ENCODE measurements at regions not wholly inside any gene's neighbourhood (a gene's known extent, or its start where the extent isn't known, plus 50 kb on each side); places are given as distances from the start of the nearest gene placed in this dataset.
"Not testable (repeated sequence)": the region's sequence is repeated elsewhere in the genome, so short reads cannot be mapped to it uniquely, and the experiment has no call there.

- no peak for DNase-seq (ENCODE audit: low spot score)
Observed at GRCh38 chr9:109975574-109976295, 195.7 kb downstream of the PALM2AKAP2 start.

GRCh38 chr9:109976303-109976702 lies 196.3 kb downstream of the PALM2AKAP2 start:
- DNase-seq (ENCODE audit: low spot score) = no peak

GRCh38 chr9:109977521-109977920 lies 197.5 kb downstream of the PALM2AKAP2 start:
- DNase-seq (ENCODE audit: low spot score) = no peak

- DNase-seq (ENCODE audit: low spot score) = no peak
Observed at GRCh38 chr9:109981091-109981490, 201.1 kb downstream of the PALM2AKAP2 start.

GRCh38 chr9:109986521-109986991 lies 206.6 kb downstream of the PALM2AKAP2 start:
- no peak for DNase-seq (ENCODE audit: low spot score)

GRCh38 chr9:109989296-109989695 lies 209.3 kb downstream of the PALM2AKAP2 start:
- DNase-seq (ENCODE audit: low spot score) = no peak

GRCh38 chr9:109990541-109990940 lies 210.5 kb downstream of the PALM2AKAP2 start:
- DNase-seq (ENCODE audit: low spot score) = no peak

- DNase-seq (ENCODE audit: low spot score) = no peak
Observed at GRCh38 chr9:109992293-109992692, 212.3 kb downstream of the PALM2AKAP2 start.

GRCh38 chr9:109993250-109993978 lies 213.4 kb downstream of the PALM2AKAP2 start:
- no peak for DNase-seq (ENCODE audit: low spot score)

- no peak for DNase-seq (ENCODE audit: low spot score)
Observed at GRCh38 chr9:109994141-109994540, 213.8 kb downstream of the C9orf152 start.

- no peak for DNase-seq (ENCODE audit: low spot score)
Observed at GRCh38 chr9:109996936-109997580, 210.9 kb downstream of the C9orf152 start.

GRCh38 chr9:109997682-109998081 lies 210.3 kb downstream of the C9orf152 start:
- no peak for DNase-seq (ENCODE audit: low spot score)

GRCh38 chr9:110005521-110005920 lies 202.4 kb downstream of the C9orf152 start:
- not testable (repeated sequence) for DNase-seq (ENCODE audit: low spot score)

- DNase-seq (ENCODE audit: low spot score) = no peak
Observed at GRCh38 chr9:110006657-110007056, 201.3 kb downstream of the C9orf152 start.

GRCh38 chr9:110007477-110008270 lies 200.3 kb downstream of the C9orf152 start:
- DNase-seq (ENCODE audit: low spot score) = no peak

GRCh38 chr9:110008663-110009062 lies 199.3 kb downstream of the C9orf152 start:
- DNase-seq (ENCODE audit: low spot score) = no peak

- no peak for DNase-seq (ENCODE audit: low spot score)
Observed at GRCh38 chr9:110011628-110012320, 196.2 kb downstream of the C9orf152 start.

- no peak for DNase-seq (ENCODE audit: low spot score)
Observed at GRCh38 chr9:110013064-110013463, 194.9 kb downstream of the C9orf152 start.

GRCh38 chr9:110015759-110016158 lies 192.2 kb downstream of the C9orf152 start:
- DNase-seq (ENCODE audit: low spot score) = no peak

- DNase-seq (ENCODE audit: low spot score) = no peak
Observed at GRCh38 chr9:110016340-110016739, 191.6 kb downstream of the C9orf152 start.

GRCh38 chr9:110020216-110020615 lies 187.7 kb downstream of the C9orf152 start:
- not testable (repeated sequence) for DNase-seq (ENCODE audit: low spot score)
